Liver (tissue), 3 donors: ENCODE measurements at regions not wholly inside any gene's neighbourhood (a gene's known extent, or its start where the extent isn't known, plus 50 kb on each side); places are given as distances from the start of the nearest gene placed in this dataset.

ENCODE experiments used
- ATF3 ChIP-seq: IDR thresholded peaks from 2 replicates; pipeline ENCODE4 v1.6.1; 2016; ENCODE audit warnings: antibody characterized with exemption
- CTCF ChIP-seq: fragments of 150-350 bp; IDR thresholded peaks from 2 replicates; pipeline ENCODE4 v1.5.1; 2017; ENCODE audit warnings: improper control_type of control experiment, low read depth, low read length; ENCODE audit not compliant: missing input control
- EGR1 ChIP-seq, 2 donors: IDR thresholded peaks; 2 replicates each; pipeline ENCODE4 v1.6.1; 2016 to 2018; ENCODE audit warnings: antibody characterized with exemption in 2 of 2, low read depth in 2 of 2
- FOXA2 ChIP-seq: IDR thresholded peaks from 2 replicates; pipeline ENCODE4 v1.6.1; 2016; ENCODE audit warnings: antibody characterized with exemption
- GABPA ChIP-seq, 2 donors: IDR thresholded peaks in 1 of 2; conservative IDR thresholded peaks in 1 of 2; 2 replicates each; pipeline ENCODE4 v1.6.1; 2016; ENCODE audit warnings: antibody characterized with exemption in 2 of 2, mild to moderate bottlenecking in 1 of 2, moderate library complexity in 1 of 2
- HNF4A ChIP-seq, 2 donors: conservative IDR thresholded peaks; 2 replicates each; pipeline ENCODE4 v1.6.1; 2016; ENCODE audit warnings: antibody characterized with exemption in 2 of 2, mild to moderate bottlenecking in 2 of 2
- JUND ChIP-seq, 2 donors: IDR thresholded peaks; 2 replicates each; pipeline ENCODE4 v1.6.1; 2016; ENCODE audit warnings: antibody characterized with exemption in 2 of 2
- MAX ChIP-seq: IDR thresholded peaks from 2 replicates; pipeline ENCODE4 v1.6.1; 2016; ENCODE audit warnings: antibody characterized with exemption
- RAD21 ChIP-seq, 2 donors: IDR thresholded peaks; 2 replicates each; pipeline ENCODE4 v1.6.1; 2016; ENCODE audit warnings: antibody characterized with exemption in 2 of 2, mild to moderate bottlenecking in 2 of 2
- REST ChIP-seq: IDR thresholded peaks from 2 replicates; pipeline ENCODE4 v1.6.1; 2016; ENCODE audit warnings: antibody characterized with exemption, mild to moderate bottlenecking
- SP1 ChIP-seq: IDR thresholded peaks from 2 replicates; pipeline ENCODE4 v1.6.1; 2018; ENCODE audit warnings: antibody characterized with exemption, mild to moderate bottlenecking
- TAF1 ChIP-seq: conservative IDR thresholded peaks from 2 replicates; pipeline ENCODE4 v1.6.1; 2016; ENCODE audit warnings: antibody characterized with exemption, mild to moderate bottlenecking
- YY1 ChIP-seq: IDR thresholded peaks from 2 replicates; pipeline ENCODE4 v1.6.1; 2016; ENCODE audit warnings: antibody characterized with exemption, mild to moderate bottlenecking
- ZBTB33 ChIP-seq: IDR thresholded peaks from 2 replicates; pipeline ENCODE4 v1.6.1; 2016; ENCODE audit warnings: antibody characterized with exemption
- donor health status: healthy.
- donor health status: healthy.

GRCh38 chr20:43846516-43846905 lies 68.1 kb upstream of the TOX2 start:
- TF ChIP-seq MAX (no peak), CTCF (no peak), ATF3 (no peak), REST (no peak), TAF1 (no peak), EGR1 (IDR thresholded peaks at IDR 0.05; ENCODE audit: low read depth in 2 of 2) (no peak), GABPA (IDR thresholded peaks at IDR 0.05 in 1 of 2, conservative IDR thresholded peaks at IDR 0.05 in 1 of 2) (no peak), YY1 (no peak), ZBTB33 (no peak), SP1 (no peak), JUND (IDR thresholded peaks at IDR 0.05) (no peak), FOXA2 (no peak), RAD21 (IDR thresholded peaks at IDR 0.05) (no peak), HNF4A (conservative IDR thresholded peaks at IDR 0.05) (no peak)
